PC-9 (cell line): ENCODE measurements at regions not wholly inside any gene's neighbourhood (a gene's known extent, or its start where the extent isn't known, plus 50 kb on each side); places are given as distances from the start of the nearest gene placed in this dataset.

Experiments
- BruUV-seq: library from RNA; stranded (reverse); fragments of 400-500 nt; replicated peaks from 2 replicates; lab custom pipeline; 2021; lab: Mats Ljungman, UMichigan
- CTCF ChIA-PET: fragments of 300-600 bp; sonication (Branson Sonifier 250); formaldehyde crosslinking; loops from one replicate; lab custom pipeline; 2022; ENCODE audit warnings: antibody characterized with exemption; lab: Charles Lee
- POLR2A ChIA-PET: fragments of 300-600 bp; sonication (Branson Sonifier 250); formaldehyde crosslinking; loops from one replicate; lab custom pipeline; 2022; ENCODE audit warnings: antibody characterized with exemption; ENCODE audit not compliant: unreplicated experiment; lab: Charles Lee
- DNase-seq, 2 experiments: peaks; one replicate each; pipeline versions ENCODE4 v3.0.0 to v3.0.0-alpha.2; 2015 to 2022; ENCODE audit warnings: mixed read lengths in 1 of 2
- H2AFZ ChIP-seq: fragments of 200-600 bp; sonication (generic); 2 replicates; pipeline ENCODE4 v1.8.1; 2017; ENCODE audit warnings: antibody characterized with exemption
- H3F3A ChIP-seq: fragments of 200-600 bp; sonication (generic); 2 replicates; pipeline ENCODE4 v1.8.1; 2017; ENCODE audit warnings: antibody characterized with exemption, mild to moderate bottlenecking, low read depth; ENCODE audit not compliant: insufficient read depth
- H3K27ac ChIP-seq: fragments of 200-600 bp; sonication (generic); 2 replicates; pipeline ENCODE4 v1.6.1; 2016; ENCODE audit warnings: mixed run types
- H3K27me3 ChIP-seq: fragments of 200-600 bp; sonication (generic); 2 replicates; pipeline ENCODE4 v1.6.1; 2016; ENCODE audit warnings: low read depth, mixed run types; ENCODE audit not compliant: insufficient read depth
- H3K36me3 ChIP-seq: fragments of 200-600 bp; sonication (generic); 2 replicates; pipeline ENCODE4 v1.6.1; 2016; ENCODE audit warnings: low read depth, mixed run types
- H3K4me1 ChIP-seq: fragments of 200-600 bp; sonication (generic); replicated peaks from 2 replicates; pipeline ENCODE4 v1.6.1; 2016; ENCODE audit warnings: mixed run types; ENCODE audit not compliant: insufficient read depth
- H3K4me2 ChIP-seq: fragments of 200-600 bp; sonication (generic); 2 replicates; pipeline ENCODE4 v1.6.1; 2017; ENCODE audit warnings: mixed run types
- H3K4me3 ChIP-seq: fragments of 200-600 bp; sonication (generic); 2 replicates; pipeline ENCODE4 v1.6.1; 2016; ENCODE audit warnings: mixed run types
- H3K79me2 ChIP-seq: fragments of 200-600 bp; sonication (generic); 2 replicates; pipeline ENCODE4 v1.6.1; 2017; ENCODE audit warnings: low read depth, mixed run types
- H3K9me2 ChIP-seq: fragments of 200-600 bp; sonication (generic); 2 replicates; pipeline ENCODE4 v1.8.1; 2017; ENCODE audit warnings: mild to moderate bottlenecking; ENCODE audit not compliant: insufficient read depth
- H3K9me3 ChIP-seq: fragments of 200-600 bp; sonication (generic); 2 replicates; pipeline ENCODE4 v1.8.1; 2016; ENCODE audit warnings: low read depth; ENCODE audit not compliant: insufficient read depth
- H4K20me1 ChIP-seq: fragments of 200-600 bp; sonication (generic); 2 replicates; pipeline ENCODE4 v1.8.1; 2017; ENCODE audit not compliant: insufficient read depth
- CTCF ChIP-seq: fragments of 200-600 bp; sonication (generic); conservative IDR thresholded peaks from 2 replicates; pipeline ENCODE4 v1.6.1; 2017; ENCODE audit warnings: mixed run types, antibody characterized with exemption, mild to moderate bottlenecking, moderate library complexity
- EZH2 ChIP-seq: fragments of 200-600 bp; sonication (generic); IDR thresholded peaks from 2 replicates; pipeline ENCODE4 v1.8.0; 2017; ENCODE audit warnings: antibody characterized with exemption, low read depth
- intact Hi-C: fragments of 100-400 bp; cut with micrococcal nuclease; formaldehyde crosslinking; loops from one replicate; pipeline ENCODE4 v1.10.0; 2022; ENCODE audit not compliant: unreplicated experiment

GRCh38 chr20:60820918-60821317, 431.1 kb upstream of the CDH4 start:
- H3F3A ChIP-seq: no peaks in the 10 kb centered on the region
- intact Hi-C loops: no loop called here
- CTCF ChIA-PET: no interaction called here
- POLR2A ChIA-PET: no interaction called here
- no peaks in the 10 kb centered on the region for H3K9me3 ChIP-seq
- no TSS peak for BruUV-seq
- no peaks in the 10 kb centered on the region for H4K20me1 ChIP-seq
- H3K27me3 ChIP-seq: peaks cover 20% of the 10 kb centered on the region
- H2AFZ ChIP-seq: no peak overlapping the region
- H3K36me3 ChIP-seq: no peaks in the 10 kb centered on the region
- H3K4me3 ChIP-seq: no peak overlapping the region
- H3K79me2 ChIP-seq: no peaks in the 10 kb centered on the region
- no peak overlapping the region for H3K27ac ChIP-seq
- DNase-seq: no peak
- no peaks in the 10 kb centered on the region for H3K9me2 ChIP-seq
- no peaks in the 10 kb centered on the region for H3K4me1 ChIP-seq
- TF ChIP-seq EZH2: no peak
- no peak for TF ChIP-seq CTCF
- no peak overlapping the region for H3K4me2 ChIP-seq

- Histone ChIP-seq H3K27ac (no peak overlapping the region), H2AFZ (no peak overlapping the region), H3K4me3 (no peak overlapping the region), H3F3A (no peaks in the 10 kb centered on the region), H3K4me1 (no peaks in the 10 kb centered on the region), H3K79me2 (no peaks in the 10 kb centered on the region), H3K9me3 (no peaks in the 10 kb centered on the region), H3K9me2 (no peaks in the 10 kb centered on the region), H3K4me2 (no peak overlapping the region), H4K20me1 (no peaks in the 10 kb centered on the region), H3K27me3 (peaks cover 20% of the 10 kb centered on the region), H3K36me3 (no peaks in the 10 kb centered on the region)
- CTCF ChIA-PET: no interaction called here
- intact Hi-C loops: no loop called here
- BruUV-seq: no TSS peak
- POLR2A ChIA-PET: no interaction called here
- no peak for DNase-seq
- TF ChIP-seq EZH2 (no peak), CTCF (no peak)
Measured at GRCh38 chr20:60822699-60823607, 429.1 kb upstream of the CDH4 start.

GRCh38 chr20:60835876-60836275, 416.2 kb upstream of the CDH4 start:
- BruUV-seq: no TSS peak
- no peaks in the 10 kb centered on the region; the same call in 1 of the 2 replicates for H4K20me1 ChIP-seq
- ChIA-PET POLR2A (no interaction called here), CTCF (no interaction called here)
- no peaks in the 10 kb centered on the region for H3K9me3 ChIP-seq
- no peak overlapping the region for H3K4me2 ChIP-seq
- H3K79me2 ChIP-seq: no peaks in the 10 kb centered on the region
- no peak overlapping the region for H3K4me3 ChIP-seq
- intact Hi-C loops: no loop called here
- 0 out of 2 replicates have a peak, but pooled peaks cover 6% of the 10 kb centered on the region for H3K27me3 ChIP-seq
- H3K9me2 ChIP-seq: no peaks in the 10 kb centered on the region
- H3F3A ChIP-seq: no peaks in the 10 kb centered on the region
- no peak for TF ChIP-seq CTCF
- TF ChIP-seq EZH2: no peak
- no peak for DNase-seq
- no peaks in the 10 kb centered on the region for H3K4me1 ChIP-seq
- no peak overlapping the region for H2AFZ ChIP-seq
- H3K36me3 ChIP-seq: no peaks in the 10 kb centered on the region
- no peak overlapping the region for H3K27ac ChIP-seq
